ENCODE measurements at regions not wholly inside any gene's neighbourhood (a gene's known extent, or its start where the extent isn't known, plus 50 kb on each side); places are given as distances from the start of the nearest gene placed in this dataset.

- H3K36me3 Mint-ChIP-seq = no peaks in the 10 kb centered on the region
- H3K27ac ChIP-seq (ENCODE audit: low read length) = no peak overlapping the region
- no peaks in the 10 kb centered on the region for H3K4me1 Mint-ChIP-seq
- DNase-seq = no peak
- no peak for ATAC-seq
- no peak overlapping the region for H3K4me3 ChIP-seq (ENCODE audit: low read length)
- no peaks in the 10 kb centered on the region for H3K4me1 ChIP-seq (ENCODE audit: control insufficient read depth, insufficient read depth, low read length)
- H3K9me3 ChIP-seq (ENCODE audit: control insufficient read depth, insufficient read depth, low read length) = no peaks in the 10 kb centered on the region
- no peak for TF ChIP-seq CTCF (IDR thresholded peaks at IDR 0.05)
- intact Hi-C loops (cut with micrococcal nuclease) = no loop called here
- H3K27me3 Mint-ChIP-seq (ENCODE audit: low read depth in 2 of 2) = peaks cover 5 to 19% of the 10 kb centered on the region in 2 donors
- H3K27me3 ChIP-seq (ENCODE audit: control insufficient read depth, insufficient read depth, low read length) = no peaks in the 10 kb centered on the region
- H3K27ac Mint-ChIP-seq = no peak overlapping the region
- WGBS (ENCODE audit: insufficient coverage) = 69% methylated on average over 4 of the region's 5 CpGs
- no peak overlapping the region for H3K4me3 Mint-ChIP-seq
- H3K36me3 ChIP-seq (ENCODE audit: control insufficient read depth, insufficient read depth, low read length) = no peaks in the 10 kb centered on the region
- H3K9me3 Mint-ChIP-seq = no peaks in the 10 kb centered on the region
These were observed 303.1 kb upstream of the CLINT1 start for GRCh38 chr5:158162026-158162425.

DNA sequence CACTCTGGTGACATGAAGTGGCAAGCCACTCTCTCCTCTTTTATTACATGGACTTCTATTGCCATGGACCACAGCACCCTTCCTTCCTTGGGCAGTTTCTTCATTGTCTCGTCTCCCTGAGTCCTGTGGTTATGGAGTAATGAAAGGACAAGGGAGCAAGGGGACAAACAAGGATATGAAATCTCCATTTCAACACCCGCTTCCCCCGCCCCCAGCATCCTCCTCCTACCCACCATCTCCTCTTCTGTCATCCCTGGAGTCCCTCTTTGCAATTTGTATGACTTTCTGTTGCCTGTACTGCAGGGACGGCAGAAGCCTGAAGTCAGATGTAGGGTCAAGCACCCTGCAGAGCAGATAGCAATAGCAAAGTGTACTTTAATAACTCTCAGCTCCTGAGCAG is 300.7 kb upstream of the CLINT1 start:
- Mint-ChIP-seq H3K4me3 (no peak overlapping the region), H3K4me1 (no peaks in the 10 kb centered on the region), H3K27ac (no peak overlapping the region), H3K9me3 (no peaks in the 10 kb centered on the region), H3K36me3 (no peaks in the 10 kb centered on the region), H3K27me3 (ENCODE audit: low read depth in 2 of 2) (peaks cover 7 to 9% of the 10 kb centered on the region in 2 donors)
- Histone ChIP-seq H3K4me3 (ENCODE audit: low read length) (no peak overlapping the region), H3K27me3 (ENCODE audit: control insufficient read depth, insufficient read depth, low read length) (no peaks in the 10 kb centered on the region), H3K27ac (ENCODE audit: low read length) (no peak overlapping the region), H3K4me1 (ENCODE audit: control insufficient read depth, insufficient read depth, low read length) (no peaks in the 10 kb centered on the region), H3K9me3 (ENCODE audit: control insufficient read depth, insufficient read depth, low read length) (no peaks in the 10 kb centered on the region), H3K36me3 (ENCODE audit: control insufficient read depth, insufficient read depth, low read length) (no peaks in the 10 kb centered on the region)
- WGBS (ENCODE audit: insufficient coverage) = 92% methylated on average over 3 of the region's 4 CpGs
- DNase-seq (no peak), ATAC-seq (no peak)
- no peak for TF ChIP-seq CTCF (IDR thresholded peaks at IDR 0.05)
- intact Hi-C loops (cut with micrococcal nuclease) = no loop called here

DNA sequence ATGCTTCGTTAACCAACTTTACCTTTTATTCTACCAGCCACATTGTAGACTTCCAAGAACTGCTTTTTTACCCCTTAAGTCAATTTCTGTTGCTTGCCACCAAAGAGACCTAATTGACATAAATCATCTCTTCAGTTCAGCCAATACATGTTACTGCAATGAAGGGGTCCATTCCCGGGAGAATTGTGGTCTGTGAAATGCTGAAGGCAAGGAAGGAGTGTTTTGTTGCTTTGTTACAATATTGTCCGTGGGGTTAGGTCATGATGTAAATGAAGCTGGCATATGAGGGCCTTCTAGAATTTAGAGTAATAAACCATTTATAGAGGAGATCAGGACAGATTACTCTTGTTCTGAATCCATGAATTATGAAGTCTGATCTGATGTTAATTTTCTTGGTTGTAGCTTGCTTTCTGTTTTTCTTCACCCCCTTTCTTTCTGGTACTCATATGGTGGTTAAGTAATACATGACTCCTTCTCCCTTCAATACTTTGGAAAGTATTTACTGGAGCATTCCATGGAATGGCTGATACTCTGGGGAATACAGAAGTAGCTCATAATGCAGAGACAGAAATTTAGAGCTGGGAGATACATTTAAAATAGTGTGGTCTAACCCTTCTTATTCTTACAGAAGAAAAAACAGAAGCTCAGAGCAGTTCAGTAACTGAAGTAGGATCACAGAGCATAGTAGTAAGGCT is 297.0 kb upstream of the CLINT1 start:
- Mint-ChIP-seq H3K36me3 (no peaks in the 10 kb centered on the region), H3K4me1 (no peaks in the 10 kb centered on the region), H3K9me3 (no peaks in the 10 kb centered on the region), H3K27ac (no peak overlapping the region), H3K4me3 (no peak overlapping the region), H3K27me3 (ENCODE audit: low read depth in 2 of 2) (peaks cover 0 to 5% of the 10 kb centered on the region in 2 donors)
- H3K9me3 ChIP-seq (ENCODE audit: control insufficient read depth, insufficient read depth, low read length) = no peaks in the 10 kb centered on the region
- ATAC-seq (no peak), DNase-seq (no peak)
- H3K36me3 ChIP-seq (ENCODE audit: control insufficient read depth, insufficient read depth, low read length) = no peaks in the 10 kb centered on the region
- H3K27me3 ChIP-seq (ENCODE audit: control insufficient read depth, insufficient read depth, low read length) = no peaks in the 10 kb centered on the region
- no peak overlapping the region for H3K4me3 ChIP-seq (ENCODE audit: low read length)
- H3K4me1 ChIP-seq (ENCODE audit: control insufficient read depth, insufficient read depth, low read length) = no peaks in the 10 kb centered on the region
- 74% methylated on average over 3 of the region's 3 CpGs for WGBS (ENCODE audit: insufficient coverage)
- H3K27ac ChIP-seq (ENCODE audit: low read length) = no peak overlapping the region
- intact Hi-C loops (cut with micrococcal nuclease) = no loop called here
- TF ChIP-seq CTCF (IDR thresholded peaks at IDR 0.05) = no peak

DNA sequence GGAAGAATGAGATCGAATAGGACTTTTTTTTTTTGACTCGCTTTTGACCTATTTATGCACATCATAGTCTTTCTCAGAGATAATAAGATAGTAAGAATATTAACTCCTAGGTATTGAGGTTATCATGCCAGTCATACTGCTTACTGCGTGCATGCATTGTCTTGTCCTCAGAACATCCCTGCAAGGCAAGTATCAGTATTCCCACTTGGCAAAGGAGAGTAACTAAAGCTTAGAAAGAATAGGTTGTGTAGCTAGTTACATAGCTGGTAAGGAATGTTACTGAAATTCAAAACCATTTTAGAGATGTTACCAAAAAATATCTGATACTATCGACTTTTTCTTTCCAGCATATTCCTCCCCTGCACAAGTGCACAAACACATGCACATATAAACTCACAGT is 296.1 kb upstream of the CLINT1 start:
- Mint-ChIP-seq H3K27ac (no peak overlapping the region), H3K9me3 (no peaks in the 10 kb centered on the region), H3K4me1 (no peaks in the 10 kb centered on the region), H3K27me3 (ENCODE audit: low read depth in 2 of 2) (peaks cover 0 to 5% of the 10 kb centered on the region in 2 donors), H3K36me3 (no peaks in the 10 kb centered on the region), H3K4me3 (no peak overlapping the region)
- intact Hi-C loops (cut with micrococcal nuclease) = no loop called here
- 92% methylated on average over 2 of the region's 4 CpGs for whole genome bisulfite sequencing (ENCODE audit: insufficient coverage)
- Histone ChIP-seq H3K27ac (ENCODE audit: low read length) (no peak overlapping the region), H3K27me3 (ENCODE audit: control insufficient read depth, insufficient read depth, low read length) (no peaks in the 10 kb centered on the region), H3K36me3 (ENCODE audit: control insufficient read depth, insufficient read depth, low read length) (no peaks in the 10 kb centered on the region), H3K4me3 (ENCODE audit: low read length) (no peak overlapping the region), H3K9me3 (ENCODE audit: control insufficient read depth, insufficient read depth, low read length) (no peaks in the 10 kb centered on the region), H3K4me1 (ENCODE audit: control insufficient read depth, insufficient read depth, low read length) (no peaks in the 10 kb centered on the region)
- no peak for TF ChIP-seq CTCF (IDR thresholded peaks at IDR 0.05)
- no peak for ATAC-seq
- DNase-seq = no peak

Data from natural killer cell (primary cell).